GM23248 (cell line): ENCODE measurements at regions not wholly inside any gene's neighbourhood (a gene's known extent, or its start where the extent isn't known, plus 50 kb on each side); places are given as distances from the start of the nearest gene placed in this dataset.

Source experiments
- EZH2 ChIP-seq: fragments of 200-600 bp; sonication (generic); IDR thresholded peaks from 2 replicates; pipeline ENCODE4 v1.6.1; 2018; ENCODE audit warnings: antibody characterized with exemption, mild to moderate bottlenecking; ENCODE audit not compliant: insufficient read depth, poor library complexity, severe bottlenecking
- EZH2phosphoT487 ChIP-seq: fragments of 200-600 bp; sonication (generic); IDR thresholded peaks from 2 replicates; pipeline ENCODE4 v1.6.1; 2018; ENCODE audit warnings: antibody characterized with exemption, moderate library complexity, mild to moderate bottlenecking, low read depth; ENCODE audit not compliant: insufficient read depth

DNA sequence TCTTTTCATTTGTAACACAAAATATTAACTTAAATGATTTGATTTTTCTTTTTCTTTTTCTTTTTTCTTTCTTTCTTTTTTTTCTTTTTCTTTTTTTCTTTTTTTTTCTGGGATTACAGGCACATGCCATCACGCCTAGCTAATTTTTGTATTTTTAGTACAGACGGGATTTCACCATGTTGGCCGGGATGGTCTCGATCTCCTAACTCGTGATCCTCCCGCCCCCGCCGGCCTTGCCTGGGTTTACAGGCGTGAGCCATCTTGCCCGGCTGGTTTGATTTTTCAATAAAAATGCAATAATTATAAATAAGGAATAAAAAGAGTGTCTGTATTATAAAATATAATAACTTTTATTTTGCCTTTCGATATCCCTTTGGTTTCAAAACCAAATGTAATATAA is 146.7 kb upstream of the RGS18 start:
- TF ChIP-seq EZH2 (no peak), EZH2phosphoT487 (no peak)
